Femur (tissue), 1 donor: ENCODE measurements at regions not wholly inside any gene's neighbourhood (a gene's known extent, or its start where the extent isn't known, plus 50 kb on each side); places are given as distances from the start of the nearest gene placed in this dataset.
A peak's percentile ranks its signal among the peaks of the same experiment; 100 is the strongest.

ENCODE experiments used
- DNase-seq: peaks from one replicate; pipeline ENCODE4 v3.0.0-alpha.2; 2017

DNA sequence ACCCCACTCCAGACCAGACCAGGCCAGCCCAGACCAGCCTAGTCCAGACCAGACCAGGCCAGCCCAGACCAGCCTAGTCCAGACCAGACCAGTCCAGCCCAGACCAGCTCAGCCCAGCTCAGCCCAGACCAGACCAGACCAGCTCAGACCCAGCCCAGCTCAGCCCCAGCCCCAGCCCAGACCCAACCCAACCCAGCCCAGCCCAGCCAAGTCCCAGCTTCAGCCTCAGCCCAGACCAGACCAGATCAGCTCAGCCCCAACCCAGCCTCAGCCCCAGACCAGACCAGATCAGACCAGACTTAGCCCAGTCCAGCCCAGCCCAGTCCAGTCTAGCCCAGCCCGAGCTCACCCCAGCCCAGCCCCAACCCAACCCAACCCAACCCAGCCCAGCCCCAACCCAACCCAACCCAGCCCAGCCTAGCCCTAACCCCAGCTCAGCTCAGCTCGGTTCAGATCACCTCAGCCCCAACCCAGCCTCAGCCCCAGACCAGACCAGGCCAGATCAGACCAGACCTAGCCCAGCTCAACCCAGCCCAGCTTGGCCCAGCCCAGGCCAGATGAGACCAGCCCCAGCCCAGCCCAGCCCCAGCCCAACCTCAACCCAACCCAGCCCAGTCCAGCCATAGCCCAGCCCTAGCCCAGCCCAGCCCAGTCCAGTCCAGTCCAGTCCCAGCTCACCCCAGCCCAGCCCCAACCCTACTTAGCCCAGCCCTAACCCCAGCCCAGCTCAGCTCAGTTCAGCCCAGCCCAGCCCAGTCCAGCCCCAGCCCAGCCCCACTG, 204.7 kb downstream of the BCL11B start:
- no peak for DNase-seq

DNA sequence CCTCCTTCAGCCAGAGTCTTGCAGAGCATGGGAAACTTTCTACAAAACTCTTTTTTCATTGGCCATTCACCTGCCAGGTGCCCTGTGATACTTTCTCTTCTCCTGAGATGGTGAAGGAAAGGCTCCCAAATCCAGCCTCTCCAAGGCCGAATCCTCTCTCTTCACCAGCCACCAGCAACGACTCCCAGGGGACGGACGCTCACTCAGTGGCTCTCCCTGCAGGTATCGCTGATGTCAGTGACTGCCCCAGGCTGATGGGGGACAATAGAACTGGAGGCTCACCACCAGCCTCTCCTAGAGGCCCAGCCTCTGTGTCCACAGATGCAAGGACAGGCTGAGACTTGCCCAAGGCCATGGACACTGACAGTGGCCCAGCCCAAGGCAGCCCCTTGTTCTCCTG, 204.1 kb downstream of the BCL11B start:
- no peak for DNase-seq

DNA sequence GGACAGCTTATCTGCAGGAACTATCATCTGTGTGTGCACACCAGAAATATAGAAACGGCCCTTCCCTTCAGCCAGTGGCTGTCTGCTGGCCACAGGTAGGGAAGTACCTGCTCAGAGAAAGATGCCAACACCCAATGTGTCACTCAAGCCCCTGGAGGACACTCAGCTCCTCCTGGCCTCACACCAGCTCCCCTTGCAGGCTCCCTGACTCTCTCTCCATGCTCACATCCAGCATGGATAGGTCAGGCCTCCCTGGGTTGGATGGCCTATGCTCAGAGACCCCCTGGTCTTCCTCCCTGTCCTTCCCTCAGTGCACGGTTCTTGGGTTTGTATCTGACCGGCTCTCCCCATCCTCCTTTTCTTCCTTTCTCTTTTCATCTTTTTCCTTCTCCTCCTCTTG, 202.1 kb downstream of the BCL11B start:
- no peak for DNase-seq

DNA sequence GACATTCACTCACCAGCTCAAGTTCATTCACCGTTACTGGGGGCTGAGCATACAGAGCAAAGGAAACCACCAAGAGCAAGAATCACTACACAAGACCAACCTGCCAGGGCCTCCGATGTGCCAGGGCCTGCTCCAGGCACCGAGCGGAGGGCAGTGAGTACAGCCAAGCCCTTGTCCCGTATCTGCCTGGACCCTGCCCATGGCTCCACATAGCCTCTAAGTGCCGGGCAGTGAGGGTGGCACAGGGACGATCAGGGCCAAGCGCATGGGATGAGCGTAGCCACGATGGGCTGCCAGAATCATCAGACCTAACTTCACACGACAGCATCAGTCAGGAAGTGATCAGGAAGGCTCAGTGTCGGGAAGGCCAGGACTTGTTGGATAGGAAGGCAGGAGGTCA, 199.6 kb downstream of the BCL11B start:
- DNase-seq: no peak

DNA sequence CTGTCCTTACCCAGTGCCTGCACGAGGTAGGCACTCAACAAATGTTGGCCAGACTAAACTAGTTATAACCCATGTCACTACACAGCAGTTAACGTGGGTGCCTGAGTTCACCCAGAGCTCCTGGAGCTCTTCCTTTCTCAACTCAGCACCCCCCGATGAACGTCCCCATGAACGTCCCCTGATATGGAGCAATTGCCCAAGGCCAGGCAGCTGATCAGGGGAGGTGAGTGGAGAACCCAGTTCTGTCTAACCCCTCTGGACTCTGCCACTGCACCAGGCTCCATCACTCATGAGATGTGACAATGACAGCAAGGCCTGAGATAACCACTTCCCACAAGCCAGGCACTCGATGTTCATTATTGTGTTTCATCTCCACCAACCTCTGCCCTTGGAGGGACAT, 199.0 kb downstream of the BCL11B start:
- no peak for DNase-seq

DNA sequence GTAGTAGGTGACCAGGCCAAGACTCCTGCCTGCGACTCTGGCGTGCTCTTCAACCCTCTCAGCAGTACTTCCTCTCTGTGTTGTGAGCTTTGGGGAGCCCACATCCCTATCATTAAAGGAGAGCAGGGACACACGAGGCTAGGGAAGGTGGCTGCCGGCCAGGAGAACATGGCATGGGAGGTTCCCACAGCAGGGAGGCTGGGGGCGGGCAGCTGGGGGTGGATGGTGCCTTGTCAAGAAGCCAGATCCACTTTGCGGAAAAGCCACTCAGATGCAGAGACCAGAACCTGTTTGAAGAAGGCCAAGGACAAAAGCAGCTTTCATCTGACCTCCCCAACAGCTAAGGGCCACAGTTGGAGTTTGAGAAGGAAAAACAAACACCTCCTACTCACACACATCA, 198.6 kb downstream of the BCL11B start:
- DNase-seq: no peak

DNA sequence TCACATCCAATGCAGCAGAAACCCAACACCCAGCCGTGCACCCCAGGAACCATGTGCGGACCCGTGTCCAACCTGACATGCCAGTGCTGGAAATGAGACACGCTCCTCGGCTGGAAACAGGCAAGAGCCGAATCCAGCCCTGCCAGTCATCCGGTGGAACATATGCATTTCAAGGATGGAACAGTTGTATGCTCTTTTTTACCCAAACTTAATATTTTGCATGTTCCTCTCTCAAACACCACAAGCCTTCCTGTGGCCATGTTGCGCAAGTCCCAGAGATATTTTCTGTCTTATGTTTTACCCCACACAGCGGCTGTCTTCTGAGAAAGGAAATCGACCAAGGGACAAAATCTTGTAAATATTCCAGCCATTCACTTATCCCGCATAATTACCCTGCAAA, 196.9 kb downstream of the BCL11B start:
- no peak for DNase-seq

DNA sequence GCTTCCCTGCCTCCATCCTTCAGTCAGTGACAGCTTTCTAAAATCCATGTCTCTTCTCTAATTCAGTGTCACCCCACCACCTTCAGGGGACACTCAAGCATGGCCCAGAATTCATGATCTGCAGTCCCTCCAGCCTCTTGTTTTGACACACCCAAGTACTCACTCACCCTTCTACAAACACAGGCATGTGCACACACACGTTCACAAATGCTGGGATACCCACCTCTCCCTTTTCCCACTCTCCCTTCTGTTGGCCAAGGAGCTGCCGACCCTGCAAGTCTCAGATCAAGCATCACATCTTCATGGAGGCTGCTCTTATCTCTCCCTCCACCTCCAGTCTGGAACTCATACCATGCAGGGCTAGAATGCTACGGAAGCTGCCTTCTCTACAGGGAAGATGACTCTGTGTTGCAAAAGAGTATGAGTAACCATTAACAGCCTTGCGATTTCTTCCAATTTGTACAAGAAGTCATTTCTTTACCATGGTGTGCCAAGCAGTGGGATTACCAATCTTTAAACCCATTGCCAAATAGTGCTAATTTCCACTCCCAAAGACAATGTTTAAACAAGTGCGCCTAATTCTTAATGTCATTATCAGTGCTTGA, 196.1 kb downstream of the BCL11B start:
- no peak for DNase-seq

DNA sequence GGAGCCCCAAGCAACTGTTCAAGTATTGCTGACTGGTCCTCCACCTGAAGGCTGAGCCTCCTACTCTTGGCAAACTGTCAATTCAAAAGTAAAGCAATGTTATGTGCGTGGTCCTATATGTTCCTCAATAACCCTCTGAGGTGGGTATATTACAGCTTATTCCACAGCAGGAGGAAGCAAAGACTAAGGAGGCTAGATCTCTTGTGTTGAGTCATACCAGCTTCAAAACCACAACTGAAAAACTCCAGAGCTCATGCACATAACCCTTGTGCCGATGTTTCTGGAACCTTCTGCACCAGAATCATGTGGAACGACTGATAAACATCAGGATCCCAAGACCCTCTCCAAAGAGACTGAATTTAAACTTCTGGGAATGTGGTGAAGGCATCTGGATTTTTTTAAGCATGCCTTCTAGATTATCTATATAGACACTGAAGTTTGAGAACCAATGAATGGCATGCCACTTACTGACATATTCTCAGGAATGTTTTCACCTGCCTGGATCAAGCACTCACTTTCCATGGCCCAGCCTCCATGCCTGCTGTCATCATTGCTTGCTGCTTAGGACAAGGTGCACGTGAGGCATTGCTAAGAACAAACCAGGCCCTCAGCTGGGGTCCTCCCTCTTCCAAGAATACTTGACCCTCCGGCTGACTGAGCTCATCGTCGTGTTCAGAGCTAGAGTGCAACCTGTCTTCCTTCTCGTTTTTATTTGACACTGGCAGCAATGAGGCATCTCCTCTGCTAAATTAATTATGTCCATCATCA, 194.7 kb downstream of the BCL11B start:
- no peak for DNase-seq

DNA sequence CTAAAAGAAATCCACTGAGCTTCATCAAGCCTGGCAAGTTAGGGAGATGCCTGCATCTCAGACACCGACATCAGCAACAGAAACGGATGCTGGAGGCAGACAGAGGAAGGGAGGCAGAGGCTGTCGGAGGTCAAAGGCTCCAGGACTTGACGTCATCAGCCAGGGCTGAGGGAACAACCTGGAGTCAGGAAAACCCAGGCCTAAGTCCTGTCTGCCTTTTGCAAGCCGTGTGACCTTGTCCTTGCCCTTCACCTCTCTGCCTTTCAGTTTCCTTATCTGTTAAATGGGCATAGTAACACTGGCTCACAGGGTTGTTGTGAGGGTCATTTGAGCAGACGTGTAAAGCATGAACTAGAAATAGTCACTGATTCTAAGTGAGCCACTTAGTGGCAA, 194.2 kb downstream of the BCL11B start:
- no peak for DNase-seq

DNA sequence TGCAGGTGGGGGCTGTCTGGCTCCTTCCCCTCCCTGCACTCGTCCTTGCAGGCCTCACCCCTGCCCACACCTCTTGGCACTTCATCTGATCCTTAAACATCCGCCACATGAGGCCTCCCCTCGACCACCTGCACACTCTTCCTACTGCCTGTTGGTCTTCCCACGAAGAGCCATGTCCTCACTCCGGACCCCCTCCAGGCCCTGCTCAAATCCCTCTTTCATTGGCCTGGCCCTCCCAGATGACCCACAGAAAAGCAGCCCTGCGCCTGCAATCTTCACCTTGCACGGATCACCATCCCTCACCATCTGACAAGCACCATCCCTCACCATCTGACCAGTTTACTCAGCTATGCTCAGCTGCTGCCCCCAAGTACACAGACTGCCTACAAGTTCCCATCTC, 193.6 kb downstream of the BCL11B start:
- DNase-seq: no peak

DNA sequence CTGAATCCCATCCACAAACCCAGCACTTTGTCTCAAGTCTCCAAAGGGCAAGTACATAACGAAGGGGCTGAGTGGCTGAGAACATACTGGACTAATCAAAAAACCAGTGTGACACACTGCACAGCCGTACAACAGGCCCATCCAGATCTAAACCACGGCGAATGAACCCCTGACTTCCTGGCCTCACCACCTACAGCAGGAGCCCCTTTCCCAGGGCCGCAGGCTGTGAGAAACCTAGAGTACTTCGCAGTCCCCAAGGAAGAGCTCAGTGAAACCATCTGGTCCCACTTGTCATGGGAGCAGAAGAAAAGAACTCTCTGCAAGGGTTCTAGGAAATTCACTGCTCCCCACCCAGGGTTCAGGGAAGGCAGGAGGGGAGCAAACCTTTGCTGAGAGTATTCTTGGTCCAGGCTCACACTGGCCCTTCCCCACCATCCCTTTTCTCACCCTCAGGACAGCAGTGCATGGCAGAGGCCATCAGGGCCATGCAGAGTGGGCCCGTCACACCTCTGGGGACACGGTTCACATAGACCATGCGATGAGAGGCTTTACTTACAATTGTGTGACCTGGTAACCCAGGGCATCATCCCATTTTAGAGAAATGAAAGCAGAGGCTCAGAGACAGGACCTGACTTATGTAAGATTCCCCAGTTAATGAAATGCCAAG, 192.8 kb downstream of the BCL11B start:
- no peak for DNase-seq

DNA sequence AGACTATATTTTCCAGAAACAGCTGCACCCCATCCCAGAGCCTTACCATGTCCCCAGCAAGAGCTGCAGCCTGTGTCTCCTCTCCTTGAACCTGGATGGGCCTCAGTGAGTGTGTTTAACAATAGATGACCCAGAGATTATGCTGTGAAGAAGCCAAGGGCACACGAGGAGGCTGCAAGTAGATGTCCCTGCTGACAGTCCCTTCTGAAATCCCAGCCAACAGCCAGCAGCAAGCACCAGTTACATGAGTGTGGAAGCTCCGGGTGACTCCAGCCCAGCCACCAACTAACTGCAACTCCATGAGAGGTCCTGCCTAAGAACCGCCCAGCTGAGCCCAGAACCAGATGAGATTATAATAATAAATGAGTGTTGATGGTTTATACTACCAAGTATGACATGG, 191.7 kb downstream of the BCL11B start:
- DNase-seq: no peak

DNA sequence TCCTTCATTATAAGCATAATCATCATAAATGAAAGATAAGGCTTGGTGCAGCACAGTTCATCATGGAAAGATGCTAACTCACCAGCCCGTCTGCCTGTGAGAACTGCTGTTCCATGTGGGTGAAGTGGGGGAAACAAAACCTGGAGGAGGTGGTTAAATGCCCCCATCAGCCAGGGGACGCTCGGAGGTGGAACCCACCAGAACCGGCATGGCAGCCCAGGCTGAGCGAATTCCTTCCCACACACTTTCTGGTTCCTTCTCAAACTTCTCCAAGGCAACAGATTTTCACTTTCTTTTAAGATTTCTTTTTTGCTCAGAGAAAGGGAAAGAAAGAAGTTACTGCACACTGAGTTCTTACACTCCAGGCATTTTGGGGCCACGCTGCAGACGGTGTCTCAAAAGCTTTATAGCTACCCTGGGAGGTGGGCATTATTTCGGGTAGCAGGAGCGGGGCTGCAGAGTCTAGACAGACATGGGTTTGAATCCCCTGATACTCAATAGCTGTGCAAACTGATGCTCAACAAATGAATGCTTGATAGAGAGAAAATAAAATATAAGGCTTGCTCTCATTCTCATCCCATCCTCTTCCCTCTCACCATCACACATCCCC, 190.7 kb downstream of the BCL11B start:
- no peak for DNase-seq

DNA sequence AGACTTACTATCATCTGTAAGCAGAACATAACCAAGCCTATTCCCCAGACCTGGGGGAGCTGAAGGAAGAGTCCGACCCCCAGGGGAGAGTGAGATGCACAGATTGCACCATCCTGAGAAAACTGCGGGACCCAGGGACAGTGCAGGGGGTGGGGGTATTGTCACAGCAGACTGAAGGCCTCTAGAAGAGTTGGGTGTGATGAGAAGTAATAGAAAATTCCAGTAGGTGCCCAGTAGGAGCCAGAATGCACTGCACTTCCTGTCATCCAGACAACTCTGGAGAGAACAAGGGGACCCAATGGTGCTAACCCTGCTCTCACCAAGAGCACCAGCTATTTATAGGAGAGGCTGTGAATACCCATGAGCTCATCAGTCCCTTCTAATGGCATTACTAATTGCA, 190.1 kb downstream of the BCL11B start:
- no peak for DNase-seq

DNA sequence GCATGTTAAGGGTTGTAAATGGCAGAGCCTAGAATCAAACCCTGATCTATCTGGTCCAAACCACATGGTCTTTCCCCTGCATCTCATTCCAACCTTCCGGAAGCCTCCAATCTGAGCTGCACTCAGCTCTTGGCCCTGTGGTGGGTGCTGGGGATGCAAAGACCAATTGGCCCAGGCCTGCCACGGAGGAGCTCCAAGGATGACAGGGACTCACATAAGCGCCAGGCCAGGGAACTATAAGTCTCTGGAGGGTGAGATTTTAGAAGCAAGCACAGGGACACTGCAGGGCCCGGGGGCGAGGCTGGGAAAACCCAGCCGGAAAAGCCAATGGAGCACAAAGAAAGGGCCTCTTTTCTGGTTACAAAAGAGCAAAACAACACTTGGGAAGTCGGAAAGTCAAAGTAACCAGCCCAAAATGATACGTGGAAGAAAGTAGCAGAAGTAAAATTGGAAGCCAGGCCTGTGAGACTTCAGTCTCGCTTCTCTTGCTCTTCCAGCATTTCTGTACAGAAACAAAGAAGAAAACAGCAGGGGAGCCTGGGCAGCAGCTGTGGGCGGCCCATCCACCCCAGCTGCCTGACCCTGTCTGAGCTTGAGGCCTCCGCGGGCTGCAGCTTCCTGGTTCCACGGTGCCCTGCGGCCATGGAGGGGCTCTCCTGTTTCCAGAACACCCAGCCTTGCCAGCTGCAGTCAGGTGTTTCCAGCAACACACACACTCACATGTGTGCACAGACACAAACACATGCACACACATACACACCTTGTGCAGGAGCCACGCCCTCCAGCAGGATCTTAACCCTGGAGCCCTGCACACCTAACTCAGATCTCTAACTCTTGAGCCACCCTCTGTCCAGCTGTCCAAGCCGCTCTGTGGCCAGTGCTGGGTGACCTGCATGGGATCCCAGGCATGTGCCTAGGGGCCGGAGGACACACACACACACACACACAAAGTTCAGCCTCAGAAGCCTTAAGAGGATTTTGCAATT, 178.2 kb downstream of the BCL11B start:
- DNase-seq: peak; percentile 31

DNA sequence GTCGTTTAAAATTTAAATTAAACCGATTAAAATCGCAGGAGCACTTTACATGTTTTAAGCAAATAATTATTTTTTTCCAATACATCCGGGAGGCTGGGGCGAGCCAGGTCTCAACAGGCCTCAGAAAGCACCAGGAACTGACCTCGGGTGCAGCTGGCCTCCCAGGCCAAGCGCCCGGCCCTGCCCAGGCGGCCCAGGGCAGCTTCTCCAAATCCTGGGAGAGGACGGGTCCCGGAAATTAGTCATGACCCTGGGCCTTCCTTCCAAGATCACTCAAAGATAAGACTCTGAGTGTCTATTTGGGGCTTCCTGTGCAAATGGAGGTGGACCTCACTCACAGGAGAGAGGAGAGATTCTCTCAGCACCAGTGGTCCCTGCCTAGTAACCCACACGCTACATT, 177.1 kb downstream of the BCL11B start:
- no peak for DNase-seq

DNA sequence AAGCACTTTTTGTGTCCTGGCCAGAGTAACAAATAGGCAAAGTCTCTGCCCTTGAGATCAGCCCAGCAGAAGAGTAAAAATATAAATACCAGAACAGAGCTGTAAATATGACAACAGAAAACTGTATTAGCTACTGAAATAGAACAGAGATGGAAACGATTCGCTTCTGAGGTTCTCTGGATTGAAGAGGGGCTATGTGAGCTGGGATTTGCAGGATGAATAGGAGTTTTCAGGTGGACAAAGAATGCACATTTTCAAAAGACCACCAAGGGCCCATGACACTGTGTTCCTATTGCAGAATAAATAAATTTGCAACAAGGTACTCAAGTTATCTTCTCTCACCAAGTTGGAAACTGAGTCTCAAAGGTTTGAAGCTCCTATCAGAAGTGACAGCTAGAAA, 176.6 kb downstream of the BCL11B start:
- DNase-seq: no peak

DNA sequence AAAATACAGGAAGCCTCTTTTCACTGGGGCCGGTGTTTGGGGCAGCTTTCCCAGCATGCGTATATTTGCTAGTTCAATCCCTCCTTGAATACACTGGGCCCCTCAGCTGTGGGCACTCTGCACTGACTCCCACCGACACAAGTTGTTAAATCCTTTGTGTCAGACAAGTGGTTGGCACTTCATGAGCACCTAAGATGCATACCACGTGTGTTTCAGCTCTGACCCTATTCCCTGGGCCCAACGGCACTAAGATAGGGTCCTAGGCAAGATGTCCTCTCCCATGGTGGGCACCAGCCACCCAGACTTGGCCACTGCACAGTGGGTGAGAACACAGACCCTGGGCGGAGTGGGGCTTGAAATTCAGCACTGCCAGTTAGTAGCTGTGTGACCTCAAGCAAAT, 173.8 kb downstream of the BCL11B start:
- no peak for DNase-seq

DNA sequence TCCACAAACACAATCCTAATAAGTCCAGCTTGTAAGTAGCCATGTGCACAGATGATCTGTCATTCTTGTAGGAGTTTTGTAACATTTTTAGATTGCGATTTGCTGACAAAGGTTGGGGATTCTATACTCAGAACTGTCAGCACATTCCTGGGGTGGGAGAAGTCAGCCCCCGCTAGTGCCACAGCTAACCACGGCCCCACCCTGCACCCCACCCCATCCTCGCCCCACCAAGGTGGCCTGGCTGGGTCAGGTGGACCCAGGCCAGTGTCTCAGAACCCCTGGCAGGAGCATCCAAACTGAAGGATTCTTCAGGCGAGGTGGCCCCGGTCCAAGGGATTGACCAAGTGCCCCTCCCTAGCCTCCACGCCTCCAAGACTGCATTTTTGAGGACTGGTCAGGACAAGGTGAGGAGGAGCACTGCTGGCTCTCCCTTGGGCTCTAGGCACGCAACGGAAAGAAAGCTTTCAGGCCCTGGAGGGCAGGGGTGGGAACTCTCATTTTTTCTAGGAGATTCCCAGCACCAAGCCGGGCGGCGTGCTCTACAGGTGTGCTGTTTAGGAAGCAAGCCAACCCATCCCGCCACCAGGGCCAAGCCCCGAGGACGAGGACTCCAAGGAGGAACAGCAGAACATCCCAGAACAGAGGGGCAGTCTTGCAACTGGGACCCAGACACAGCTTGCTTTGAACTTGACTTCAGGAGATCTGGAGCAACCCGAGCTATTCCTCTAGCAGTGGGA, 172.8 kb downstream of the BCL11B start:
- DNase-seq: no peak
